ENCODE measurements at regions not wholly inside any gene's neighbourhood (a gene's known extent, or its start where the extent isn't known, plus 50 kb on each side); places are given as distances from the start of the nearest gene placed in this dataset.

- Histone ChIP-seq H3K27me3 (no peaks in the 10 kb centered on the region), H3K36me3 (ENCODE audit: low read depth, missing control alignments) (no peaks in the 10 kb centered on the region), H3K27ac (no peak overlapping the region), H3K4me3 (no peak overlapping the region), H3K9me3 (no peaks in the 10 kb centered on the region), H3K4me1 (no peaks in the 10 kb centered on the region)
- TF ChIP-seq POLR2A (IDR thresholded peaks at IDR 0.05), result no peak
- TF ChIP-seq CTCF (IDR thresholded peaks at IDR 0.05), result no peak
- 64 to 84% methylated on average over 4 of the region's 4 CpGs for WGBS, 2 donors
- intact Hi-C loops (cut with DNase I; ENCODE audit: low total_unique reads), result no loop called here
- DNase-seq, result no peak
Observed at GRCh38 chr9:21597284-21597683, 115.2 kb upstream of the IFNE start.

GRCh38 chr9:21598749-21599148 is 116.6 kb upstream of the IFNE start:
- WGBS, 2 donors, result 93 to 97% methylated on average over 2 of the region's 2 CpGs
- intact Hi-C loops (cut with DNase I; ENCODE audit: low total_unique reads), result no loop called here
- H3K9me3 ChIP-seq, result no peaks in the 10 kb centered on the region

GRCh38 chr9:21605489-21605931 is 123.4 kb upstream of the IFNE start:
- intact Hi-C loops (cut with DNase I; ENCODE audit: low total_unique reads), result no loop called here
- WGBS, 2 donors, result 73 to 92% methylated on average over 4 of the region's 4 CpGs
- no peak overlapping the region for H3K4me3 ChIP-seq
- no peaks in the 10 kb centered on the region for H3K27me3 ChIP-seq
- TF ChIP-seq CTCF (IDR thresholded peaks at IDR 0.05), result no peak
- no peak for TF ChIP-seq POLR2A (IDR thresholded peaks at IDR 0.05)
- DNase-seq, result no peak
- H3K4me1 ChIP-seq, result no peaks in the 10 kb centered on the region
- no peaks in the 10 kb centered on the region for H3K9me3 ChIP-seq
- no peaks in the 10 kb centered on the region for H3K36me3 ChIP-seq (ENCODE audit: low read depth, missing control alignments)
- no peak overlapping the region for H3K27ac ChIP-seq

More at GRCh38 chr9:21598749-21599148, 116.6 kb upstream of the IFNE start:
- DNase-seq, result no peak
- Histone ChIP-seq H3K27me3 (no peaks in the 10 kb centered on the region), H3K4me1 (no peaks in the 10 kb centered on the region), H3K4me3 (no peak overlapping the region), H3K36me3 (ENCODE audit: low read depth, missing control alignments) (no peaks in the 10 kb centered on the region), H3K27ac (no peak overlapping the region)
- TF ChIP-seq POLR2A (IDR thresholded peaks at IDR 0.05), result no peak
- no peak for TF ChIP-seq CTCF (IDR thresholded peaks at IDR 0.05)

GRCh38 chr9:21607576-21607975 is 125.5 kb upstream of the IFNE start:
- no peak for DNase-seq
- WGBS, 2 donors, result 66 to 77% methylated on average over 2 of the region's 2 CpGs
- Histone ChIP-seq H3K36me3 (ENCODE audit: low read depth, missing control alignments) (no peaks in the 10 kb centered on the region), H3K9me3 (no peaks in the 10 kb centered on the region), H3K4me1 (no peaks in the 10 kb centered on the region), H3K4me3 (no peak overlapping the region), H3K27ac (no peak overlapping the region), H3K27me3 (no peaks in the 10 kb centered on the region)
- intact Hi-C loops (cut with DNase I; ENCODE audit: low total_unique reads), result no loop called here
- no peak for TF ChIP-seq POLR2A (IDR thresholded peaks at IDR 0.05)

GRCh38 chr9:21608200-21608599 is 126.1 kb upstream of the IFNE start:
- no peaks in the 10 kb centered on the region for H3K36me3 ChIP-seq (ENCODE audit: low read depth, missing control alignments)
- WGBS, 2 donors, result 85 to 90% methylated on average over 5 of the region's 5 CpGs
- H3K4me3 ChIP-seq, result no peak overlapping the region
- no peak for DNase-seq
- H3K27ac ChIP-seq, result no peak overlapping the region
- H3K27me3 ChIP-seq, result no peaks in the 10 kb centered on the region
- H3K4me1 ChIP-seq, result no peaks in the 10 kb centered on the region
- intact Hi-C loops (cut with DNase I; ENCODE audit: low total_unique reads), result no loop called here
- no peaks in the 10 kb centered on the region for H3K9me3 ChIP-seq
- no peak for TF ChIP-seq POLR2A (IDR thresholded peaks at IDR 0.05)
- TF ChIP-seq CTCF (IDR thresholded peaks at IDR 0.05), result no peak
